Left hindlimb (tissue), 1 donor: ENCODE measurements at regions not wholly inside any gene's neighbourhood (a gene's known extent, or its start where the extent isn't known, plus 50 kb on each side); places are given as distances from the start of the nearest gene placed in this dataset.

Experiments used
- DNase-seq: peaks from one replicate; pipeline ENCODE4 v3.0.0-alpha.2; 2018

GRCh38 chr15:70293591-70294470, 196.1 kb upstream of the TLE3 start:
- DNase-seq: no peak

DNA sequence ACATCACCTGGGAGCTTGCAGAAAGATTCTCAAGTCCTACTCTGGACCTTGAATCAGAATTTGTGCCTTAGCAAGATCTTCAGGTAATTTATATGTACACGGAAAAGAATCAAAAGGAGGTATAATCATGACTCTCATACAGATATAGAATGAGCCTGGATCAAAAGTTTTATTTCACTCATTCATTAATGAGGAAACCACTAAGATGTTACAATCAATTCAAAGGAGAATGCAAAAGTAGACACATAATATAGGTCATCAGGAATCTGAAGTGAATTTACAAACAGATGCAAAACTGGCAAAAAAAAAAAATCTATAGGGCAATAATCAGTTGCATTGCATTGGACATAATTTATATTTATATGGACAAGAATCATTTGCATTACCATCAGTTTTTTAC, 195.4 kb upstream of the TLE3 start:
- no peak for DNase-seq

- DNase-seq: no peak
Measured at GRCh38 chr15:70292076-70292760, 194.5 kb upstream of the TLE3 start.

- DNase-seq: no peak
Measured at GRCh38 chr15:70291305-70292075, 193.8 kb upstream of the TLE3 start.

GRCh38 chr15:70290708-70291107, 193.0 kb upstream of the TLE3 start:
- no peak for DNase-seq

GRCh38 chr15:70289191-70289955, 191.7 kb upstream of the TLE3 start:
- DNase-seq: peak; percentile 70

DNA sequence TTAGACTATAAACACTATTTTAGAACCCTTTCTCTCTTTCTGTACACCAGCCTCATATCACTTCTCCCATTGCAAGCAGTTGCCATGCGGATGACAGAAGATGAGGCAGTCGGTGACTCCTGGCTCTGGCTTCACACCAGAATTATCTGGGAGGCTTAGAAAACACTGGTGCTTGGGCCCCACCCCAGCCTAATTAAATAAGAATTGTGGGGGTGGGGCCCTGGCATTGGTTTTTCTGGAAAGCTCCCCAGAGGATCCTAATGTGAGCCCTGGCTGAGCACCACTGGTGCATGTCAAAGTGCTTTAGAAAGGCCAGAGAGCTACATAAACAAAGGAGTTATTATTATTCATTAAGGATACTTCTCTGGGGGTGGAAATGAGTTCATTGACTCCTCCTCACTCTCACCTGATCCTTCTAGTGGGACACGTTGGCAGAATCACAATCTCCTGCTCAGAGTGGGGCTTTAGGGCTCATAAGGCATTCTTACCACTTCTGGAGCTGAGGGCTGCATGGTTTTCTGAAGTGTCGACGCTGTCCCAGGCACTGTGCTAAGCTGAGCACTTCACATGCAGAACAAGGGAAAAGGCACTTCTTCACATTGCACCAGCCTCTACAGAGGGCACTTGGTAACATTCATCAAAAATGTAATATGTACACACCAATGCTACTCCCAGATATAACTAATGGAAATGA, 188.5 kb upstream of the TLE3 start:
- DNase-seq: no peak

GRCh38 chr15:70284438-70285214, 186.9 kb upstream of the TLE3 start:
- no peak for DNase-seq

- DNase-seq: no peak
Measured at GRCh38 chr15:70283511-70283910, 185.8 kb upstream of the TLE3 start.

DNA sequence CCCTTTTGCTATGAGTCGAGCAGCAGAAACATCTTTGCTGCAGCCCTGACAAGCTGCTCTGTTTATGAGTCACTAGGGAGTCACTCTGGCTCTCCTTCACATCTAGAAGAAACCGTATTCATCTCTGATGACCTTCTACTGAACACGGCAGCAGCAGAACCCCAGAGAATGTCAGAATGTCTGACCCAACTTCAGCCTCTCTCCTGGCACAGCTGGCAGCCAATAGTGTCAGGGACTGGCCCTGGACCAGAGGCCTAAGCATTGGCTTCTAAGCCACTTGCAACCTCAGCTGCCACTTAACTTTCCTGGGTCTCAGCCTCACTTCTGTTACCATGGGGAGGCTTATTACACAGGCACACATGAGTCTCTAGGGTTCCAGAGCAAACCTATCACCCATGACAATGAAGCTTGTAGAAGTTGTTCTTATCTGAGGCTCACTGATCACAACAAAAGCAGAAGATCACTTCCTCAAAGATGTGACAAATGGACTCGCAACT, 184.1 kb upstream of the TLE3 start:
- DNase-seq: no peak

DNA sequence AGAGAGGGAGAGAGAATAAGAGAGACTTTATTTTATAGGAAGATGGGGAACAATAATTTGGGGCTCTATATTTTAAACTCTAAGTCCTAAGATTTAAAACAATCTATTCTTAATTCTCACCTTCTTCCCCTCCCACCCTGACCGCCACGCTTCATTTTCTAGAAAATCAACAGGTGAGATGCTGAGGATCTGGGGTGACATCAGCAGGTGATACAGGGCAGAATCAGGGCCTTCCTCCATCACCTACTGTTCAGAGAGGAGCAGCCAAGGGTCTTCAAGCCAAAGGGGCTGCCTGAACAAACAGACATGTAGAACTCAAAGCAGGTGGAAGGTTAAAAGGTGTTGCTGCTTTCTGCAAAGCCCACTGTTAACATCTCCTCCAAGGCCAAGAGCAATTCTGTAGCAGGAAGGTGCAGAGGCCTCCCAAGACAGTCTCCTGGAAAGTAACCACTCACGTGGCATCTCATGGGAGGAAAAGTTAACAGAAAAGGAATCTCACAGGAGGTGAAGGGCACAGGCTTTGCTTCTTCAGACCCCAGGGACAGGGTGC, 183.6 kb upstream of the TLE3 start:
- DNase-seq: no peak

GRCh38 chr15:70280781-70281180, 183.1 kb upstream of the TLE3 start:
- no peak for DNase-seq

DNA sequence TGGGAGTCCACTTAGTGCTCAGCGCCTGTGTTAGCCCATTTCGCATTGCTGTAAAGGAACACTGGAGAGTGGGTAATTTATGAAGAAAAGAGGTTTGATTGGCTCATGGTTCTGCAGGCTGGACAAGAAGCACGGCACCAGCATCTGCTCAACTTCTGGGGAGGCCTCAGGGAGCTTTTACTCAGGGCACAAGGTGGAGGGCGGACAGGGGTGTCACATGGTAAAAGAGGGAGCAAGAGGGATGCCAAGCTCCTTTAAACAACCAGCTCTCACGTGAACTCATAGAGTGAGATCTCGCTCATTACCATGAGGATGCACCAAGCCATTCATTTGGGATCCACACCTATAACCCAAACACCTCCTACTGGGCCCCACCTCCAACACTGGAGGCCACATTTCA, 181.4 kb upstream of the TLE3 start:
- no peak for DNase-seq

- no peak for DNase-seq
Measured at GRCh38 chr15:70278644-70279043, 180.9 kb upstream of the TLE3 start.

GRCh38 chr15:70277556-70277955, 179.8 kb upstream of the TLE3 start:
- no peak for DNase-seq

GRCh38 chr15:70276401-70276800, 178.7 kb upstream of the TLE3 start:
- peak; percentile 3 for DNase-seq

- DNase-seq: peak; percentile 25
Measured at GRCh38 chr15:70275461-70276138, 177.9 kb upstream of the TLE3 start.

DNA sequence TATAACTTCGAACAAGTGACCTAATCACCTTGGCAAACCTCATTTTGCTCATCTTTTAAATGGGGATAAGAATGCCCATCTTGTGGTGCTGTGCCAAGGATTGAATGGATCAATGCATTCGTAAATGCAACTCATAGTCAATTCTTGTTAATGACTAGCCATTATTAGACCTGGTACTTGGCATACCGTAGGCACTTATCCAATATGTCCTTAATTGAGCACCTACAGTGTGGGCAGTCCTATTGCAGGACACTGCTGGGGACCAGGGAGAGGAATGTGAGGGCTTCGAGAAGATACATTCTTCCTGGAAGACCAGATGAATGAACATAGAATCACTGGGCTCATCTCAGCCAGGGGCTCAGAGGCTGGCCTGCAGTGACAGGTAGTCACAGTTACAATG, 177.2 kb upstream of the TLE3 start:
- no peak for DNase-seq

GRCh38 chr15:70274255-70274880, 176.7 kb upstream of the TLE3 start:
- DNase-seq: no peak

DNA sequence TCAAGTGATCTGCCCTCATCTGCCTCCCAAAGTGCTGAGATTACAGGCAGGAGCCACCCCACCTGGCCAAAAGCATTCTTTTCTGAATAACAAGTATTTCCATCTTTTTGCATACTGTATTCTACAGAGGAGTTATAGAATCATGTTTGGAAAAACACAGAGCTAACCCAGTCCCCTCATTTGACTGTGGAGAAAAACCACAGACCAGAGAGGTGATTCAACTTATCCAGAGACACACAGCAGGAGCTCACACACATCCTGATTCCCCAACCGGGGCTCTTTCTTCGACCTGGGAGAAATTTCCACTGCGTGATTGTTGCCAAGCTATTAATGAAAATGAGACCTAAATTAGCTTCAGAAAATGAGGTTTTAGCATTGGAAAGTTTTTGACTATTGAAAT, 176.1 kb upstream of the TLE3 start:
- no peak for DNase-seq
